C4-2B (cell line): ENCODE measurements at regions not wholly inside any gene's neighbourhood (a gene's known extent, or its start where the extent isn't known, plus 50 kb on each side); places are given as distances from the start of the nearest gene placed in this dataset.

Experiments used
- H3K27ac ChIP-seq: fragments of 450-650 bp; 2 replicates; pipeline ENCODE4 v1.5.1; 2017
- CTCF ChIP-seq: fragments of 450-650 bp; conservative IDR thresholded peaks from 2 replicates; pipeline ENCODE4 v1.5.1; 2017; ENCODE audit warnings: mild to moderate bottlenecking
- ZFX ChIP-seq: fragments of 450-650 bp; IDR thresholded peaks from 2 replicates; pipeline ENCODE4 v1.6.1; 2017

GRCh38 chr7:46291601-46292150 lies 370.6 kb upstream of the IGFBP3 start:
- no peak overlapping the region for H3K27ac ChIP-seq
- TF ChIP-seq CTCF: no peak
- no peak for TF ChIP-seq ZFX

GRCh38 chr7:46291050-46291438 lies 370.0 kb upstream of the IGFBP3 start:
- TF ChIP-seq CTCF (no peak), ZFX (no peak)
- no peak overlapping the region for H3K27ac ChIP-seq

- TF ChIP-seq CTCF (no peak), ZFX (no peak)
- H3K27ac ChIP-seq: no peak overlapping the region
These were observed 369.4 kb upstream of the IGFBP3 start for GRCh38 chr7:46290374-46291049.

GRCh38 chr7:46288861-46289260 lies 367.8 kb upstream of the IGFBP3 start:
- H3K27ac ChIP-seq: no peak overlapping the region
- TF ChIP-seq CTCF (no peak), ZFX (no peak)

GRCh38 chr7:46288010-46288409 lies 366.9 kb upstream of the IGFBP3 start:
- no peak overlapping the region for H3K27ac ChIP-seq
- TF ChIP-seq ZFX: no peak
- TF ChIP-seq CTCF: no peak

GRCh38 chr7:46286957-46287356 lies 365.9 kb upstream of the IGFBP3 start:
- TF ChIP-seq ZFX: no peak
- no peak for TF ChIP-seq CTCF
- H3K27ac ChIP-seq: no peak overlapping the region

- no peak for TF ChIP-seq CTCF
- no peak overlapping the region for H3K27ac ChIP-seq
These were observed 365.3 kb upstream of the IGFBP3 start for GRCh38 chr7:46286356-46286755.
